ENCODE measurements at regions not wholly inside any gene's neighbourhood (a gene's known extent, or its start where the extent isn't known, plus 50 kb on each side); places are given as distances from the start of the nearest gene placed in this dataset.

GRCh38 chr4:102444752-102445151 is 56.4 kb upstream of the NFKB1 start:
- TF ChIP-seq CTCF (IDR thresholded peaks at IDR 0.05) (no peak), POLR2A (IDR thresholded peaks at IDR 0.05) (no peak)

Measured in thyroid gland (tissue), 4 donors.